SK-N-SH treated with all-trans-retinoic acid at 6 μM for 48 hours (cell line): ENCODE measurements at regions not wholly inside any gene's neighbourhood (a gene's known extent, or its start where the extent isn't known, plus 50 kb on each side); places are given as distances from the start of the nearest gene placed in this dataset.

Experiments used
- ATAC-seq: fragments of 200-7000 bp; cut with Tn5 transposase; 3 replicates; pipeline ENCODE4 v1.9.1; 2020; ENCODE audit warnings: mild to moderate bottlenecking, moderate library complexity
- ARNTL ChIP-seq: fragments of 450-650 bp; formaldehyde crosslinking; IDR thresholded peaks from 2 replicates; pipeline ENCODE4 v1.5.0; 2020; ENCODE audit warnings: low read depth, mild to moderate bottlenecking, moderate library complexity, borderline replicate concordance
- BACH2 ChIP-seq: fragments of 250-450 bp; sonication (Bioruptor Pico); IDR thresholded peaks from 2 replicates; pipeline ENCODE4 v1.9.0; 2021; ENCODE audit warnings: mild to moderate bottlenecking, borderline replicate concordance
- CREB5 ChIP-seq: fragments of 250-450 bp; sonication (Bioruptor Pico); IDR thresholded peaks from 2 replicates; pipeline ENCODE4 v1.5.1; 2020; ENCODE audit warnings: low read depth, mild to moderate bottlenecking, moderate library complexity
- CSDC2 ChIP-seq: fragments of 250-450 bp; sonication (Bioruptor Pico); IDR thresholded peaks from 2 replicates; pipeline ENCODE4 v1.5.0; 2020; ENCODE audit warnings: mild to moderate bottlenecking, moderate library complexity
- CSRNP3 ChIP-seq: fragments of 250-450 bp; sonication (Bioruptor Pico); IDR thresholded peaks from 2 replicates; pipeline ENCODE4 v1.5.1; 2021; ENCODE audit warnings: mild to moderate bottlenecking, moderate library complexity
- ESRRG ChIP-seq: fragments of 250-450 bp; sonication (Bioruptor Pico); IDR thresholded peaks from 2 replicates; pipeline ENCODE4 v1.6.1; 2021; ENCODE audit warnings: mild to moderate bottlenecking
- ISL1 ChIP-seq: fragments of 250-450 bp; sonication (Bioruptor Pico); IDR thresholded peaks from 2 replicates; pipeline ENCODE4 v2.1.2; 2022; ENCODE audit warnings: mild to moderate bottlenecking, moderate library complexity
- OSR1 ChIP-seq: fragments of 250-450 bp; sonication (Bioruptor Pico); IDR thresholded peaks from 2 replicates; pipeline ENCODE4 v1.8.0; 2022; ENCODE audit warnings: moderate library complexity, mild to moderate bottlenecking, inconsistent platforms
- PATZ1 ChIP-seq: fragments of 250-450 bp; sonication (Bioruptor Pico); IDR thresholded peaks from 2 replicates; pipeline ENCODE4 v1.8.0; 2020; ENCODE audit warnings: mild to moderate bottlenecking, moderate library complexity, borderline replicate concordance
- POU6F1 ChIP-seq: fragments of 250-450 bp; sonication (Bioruptor Pico); IDR thresholded peaks from 2 replicates; pipeline ENCODE4 v1.8.0; 2021; ENCODE audit warnings: low read depth, mild to moderate bottlenecking, moderate library complexity, borderline replicate concordance
- RARB ChIP-seq: fragments of 250-450 bp; sonication (Bioruptor Pico); IDR thresholded peaks from 2 replicates; pipeline ENCODE4 v1.8.0; 2021; ENCODE audit warnings: mild to moderate bottlenecking, moderate library complexity
- SNAI2 ChIP-seq: fragments of 250-450 bp; sonication (Bioruptor Pico); IDR thresholded peaks from 2 replicates; pipeline ENCODE4 v1.5.0; 2020; ENCODE audit warnings: mild to moderate bottlenecking, moderate library complexity
- TOX ChIP-seq: fragments of 250-450 bp; sonication (Bioruptor Pico); IDR thresholded peaks from 2 replicates; pipeline ENCODE4 v1.8.0; 2021; ENCODE audit warnings: mild to moderate bottlenecking, moderate library complexity, borderline replicate concordance
- TSHZ2 ChIP-seq: fragments of 250-450 bp; sonication (Bioruptor Pico); IDR thresholded peaks from 2 replicates; pipeline ENCODE4 v1.5.0; 2020; ENCODE audit warnings: mild to moderate bottlenecking, moderate library complexity
- ZFP30 ChIP-seq: fragments of 450-650 bp; formaldehyde crosslinking; IDR thresholded peaks from 2 replicates; pipeline ENCODE4 v1.5.0; 2022; ENCODE audit warnings: mild to moderate bottlenecking, moderate library complexity
- ZNF565 ChIP-seq: fragments of 450-650 bp; formaldehyde crosslinking; conservative IDR thresholded peaks from 2 replicates; pipeline ENCODE4 v1.5.0; 2020; ENCODE audit warnings: low read depth, mild to moderate bottlenecking, moderate library complexity
- ZNF70 ChIP-seq: fragments of 450-650 bp; formaldehyde crosslinking; IDR thresholded peaks from 2 replicates; pipeline ENCODE4 v1.5.0; 2020; ENCODE audit warnings: mild to moderate bottlenecking, moderate library complexity
- ZNF8 ChIP-seq: fragments of 450-650 bp; formaldehyde crosslinking; IDR thresholded peaks from 2 replicates; pipeline ENCODE4 v1.5.0; 2020; ENCODE audit warnings: mild to moderate bottlenecking, moderate library complexity

GRCh38 chr20:53891306-53891894 lies 179.0 kb downstream of the BCAS1 start:
- no peak for ATAC-seq
- TF ChIP-seq ZNF70 (CRISPR knock-in tag) (no peak), OSR1 (CRISPR knock-in tag) (no peak), RARB (CRISPR knock-in tag) (no peak), TSHZ2 (CRISPR knock-in tag) (no peak), SNAI2 (CRISPR knock-in tag) (no peak), CREB5 (CRISPR knock-in tag) (no peak), BACH2 (CRISPR knock-in tag) (no peak), ZFP30 (CRISPR knock-in tag) (no peak), CSRNP3 (CRISPR knock-in tag) (no peak), ZNF8 (CRISPR knock-in tag) (no peak), CSDC2 (CRISPR knock-in tag) (no peak), POU6F1 (CRISPR knock-in tag) (no peak), ARNTL (CRISPR knock-in tag) (no peak), ESRRG (no peak)

- TF ChIP-seq RARB (CRISPR knock-in tag): no peak
- TF ChIP-seq PATZ1 (CRISPR knock-in tag): no peak
- no peak for TF ChIP-seq ZNF565 (CRISPR knock-in tag)
- no peak for TF ChIP-seq ESRRG
- TF ChIP-seq ZNF8 (CRISPR knock-in tag): no peak
- TF ChIP-seq TOX: no peak
- TF ChIP-seq CSDC2 (CRISPR knock-in tag): no peak
- no peak for TF ChIP-seq ISL1 (CRISPR knock-in tag)
- TF ChIP-seq, all 23 proteins: peak for 0
- no peak for ATAC-seq
Measured at GRCh38 chr20:53890443-53891305, 179.7 kb downstream of the BCAS1 start.

- no peak for ATAC-seq
- TF ChIP-seq TSHZ2 (CRISPR knock-in tag) (no peak), ZFP30 (CRISPR knock-in tag) (no peak)
Measured at GRCh38 chr20:53889411-53890148, 180.8 kb downstream of the BCAS1 start.
